Spleen (tissue), 7 donors: ENCODE measurements at regions not wholly inside any gene's neighbourhood (a gene's known extent, or its start where the extent isn't known, plus 50 kb on each side); places are given as distances from the start of the nearest gene placed in this dataset.

ENCODE experiments used
- CTCF ChIP-seq, 11 experiments: fragments of 200-600 bp in 7 of 11; fragments of 450-650 bp in 4 of 11; sonication (generic) in 4 of 11; IDR thresholded peaks in 8 of 11; conservative IDR thresholded peaks in 3 of 11; 1 replicate in 7 of 11; 2 replicates in 4 of 11; pipeline versions ENCODE4 v1.4.0 to v1.8.0; 2016 to 2021; ENCODE audit warnings: antibody characterized with exemption in 11 of 11, inconsistent platforms in 4 of 11, mild to moderate bottlenecking in 1 of 11
- POLR2A ChIP-seq, 3 donors: fragments of 450-650 bp; IDR thresholded peaks; one replicate each; pipeline ENCODE4 v1.5.1; 2017; ENCODE audit warnings: antibody characterized with exemption in 3 of 3, mild to moderate bottlenecking in 1 of 3
- donor health status: DM: no; HTN: no; CAD: no; lungs with moderate emphysema.
- donor health status: DM: no; HTN: no; CAD: no.
- donor health status: DM: no; HTN: no; CAD: no.

GRCh38 chr5:136425921-136426320, 60.6 kb upstream of the TRPC7 start:
- no peak for TF ChIP-seq POLR2A (IDR thresholded peaks at IDR 0.05)
- no peak for TF ChIP-seq CTCF (IDR thresholded peaks at IDR 0.05 in 8 of 11, conservative IDR thresholded peaks at IDR 0.05 in 3 of 11)
